ENCODE measurements at regions not wholly inside any gene's neighbourhood (a gene's known extent, or its start where the extent isn't known, plus 50 kb on each side); places are given as distances from the start of the nearest gene placed in this dataset.

GRCh38 chr2:204228169-204228886 lies 291.8 kb downstream of the ICOS start:
- no peak for DNase-seq (ENCODE audit: low read depth in 2 of 2)

GRCh38 chr2:204234248-204234647 lies 297.7 kb downstream of the ICOS start:
- DNase-seq (ENCODE audit: low read depth in 2 of 2): no peak

GRCh38 chr2:204234879-204235278 lies 298.3 kb downstream of the ICOS start:
- DNase-seq (ENCODE audit: low read depth in 2 of 2): no peak

GRCh38 chr2:204237416-204237815 lies 300.9 kb downstream of the ICOS start:
- DNase-seq (ENCODE audit: low read depth in 2 of 2): no peak

GRCh38 chr2:204239411-204240165 lies 303.0 kb downstream of the ICOS start:
- DNase-seq (ENCODE audit: low read depth in 2 of 2): no peak

- DNase-seq (ENCODE audit: low read depth in 2 of 2): no peak
Measured at GRCh38 chr2:204240961-204241360, 304.3 kb upstream of the PARD3B start.

- no peak for DNase-seq (ENCODE audit: low read depth in 2 of 2)
Measured at GRCh38 chr2:204249437-204249836, 295.8 kb upstream of the PARD3B start.

- DNase-seq (ENCODE audit: low read depth in 2 of 2): no peak
Measured at GRCh38 chr2:204250692-204251091, 294.6 kb upstream of the PARD3B start.

- no peak for DNase-seq (ENCODE audit: low read depth in 2 of 2)
Measured at GRCh38 chr2:204251158-204251997, 293.9 kb upstream of the PARD3B start.

- no peak for DNase-seq (ENCODE audit: low read depth in 2 of 2)
Measured at GRCh38 chr2:204251998-204252376, 293.3 kb upstream of the PARD3B start.

GRCh38 chr2:204255071-204255470 lies 290.2 kb upstream of the PARD3B start:
- DNase-seq (ENCODE audit: low read depth in 2 of 2): no peak

- no peak for DNase-seq (ENCODE audit: low read depth in 2 of 2)
Measured at GRCh38 chr2:204255526-204255925, 289.7 kb upstream of the PARD3B start.

- no peak for DNase-seq (ENCODE audit: low read depth in 2 of 2)
Measured at GRCh38 chr2:204257781-204258180, 287.5 kb upstream of the PARD3B start.

GRCh38 chr2:204258890-204259289 lies 286.4 kb upstream of the PARD3B start:
- DNase-seq (ENCODE audit: low read depth in 2 of 2): no peak

- peak; percentile 16 to 30 for DNase-seq (ENCODE audit: low read depth in 2 of 2)
Measured at GRCh38 chr2:204260162-204260877, 285.0 kb upstream of the PARD3B start.

GRCh38 chr2:204260901-204261300 lies 284.4 kb upstream of the PARD3B start:
- no peak for DNase-seq (ENCODE audit: low read depth in 2 of 2)

GRCh38 chr2:204261846-204262245 lies 283.4 kb upstream of the PARD3B start:
- no peak for DNase-seq (ENCODE audit: low read depth in 2 of 2)

- DNase-seq (ENCODE audit: low read depth in 2 of 2): no peak
Measured at GRCh38 chr2:204264085-204264553, 281.2 kb upstream of the PARD3B start.

GRCh38 chr2:204264621-204265140 lies 280.6 kb upstream of the PARD3B start:
- no peak for DNase-seq (ENCODE audit: low read depth in 2 of 2)

GRCh38 chr2:204265681-204266181 lies 279.5 kb upstream of the PARD3B start:
- DNase-seq (ENCODE audit: low read depth in 2 of 2): no peak

- no peak for DNase-seq (ENCODE audit: low read depth in 2 of 2)
Measured at GRCh38 chr2:204268458-204268857, 276.8 kb upstream of the PARD3B start.
